Activated CD4-positive, alpha-beta memory T cell treated with anti-CD3 and anti-CD28 coated beads for 36 hours (primary cell): ENCODE measurements at regions not wholly inside any gene's neighbourhood (a gene's known extent, or its start where the extent isn't known, plus 50 kb on each side); places are given as distances from the start of the nearest gene placed in this dataset.
A peak's percentile ranks its signal among the peaks of the same experiment; 100 is the strongest.

Source experiments
- CTCF ChIA-PET: fragments of 350-600 bp; sonication (Branson Sonifier 250); formaldehyde crosslinking; loops from one replicate; lab custom pipeline; 2021; ENCODE audit warnings: antibody characterized with exemption, inconsistent platforms; lab: Charles Lee
- POLR2A ChIA-PET: fragments of 350-600 bp; sonication (Branson Sonifier 250); formaldehyde crosslinking; loops from one replicate; lab custom pipeline; 2021; ENCODE audit warnings: antibody characterized with exemption; lab: Charles Lee
- DNase-seq: peaks from one replicate; pipeline ENCODE4 v3.0.0-alpha.2; 2020
- H3K27ac Mint-ChIP-seq: one replicate; pipeline ENCODE4 v1.8.0; 2021; ENCODE audit warnings: mixed read lengths
- H3K27me3 Mint-ChIP-seq: one replicate; pipeline ENCODE4 v1.8.0; 2021; ENCODE audit warnings: mixed read lengths
- H3K36me3 Mint-ChIP-seq: one replicate; pipeline ENCODE4 v1.8.0; 2021; ENCODE audit warnings: mixed read lengths
- H3K4me1 Mint-ChIP-seq: one replicate; pipeline ENCODE4 v1.8.0; 2021; ENCODE audit warnings: low read depth, mixed read lengths
- H3K4me3 Mint-ChIP-seq: one replicate; pipeline ENCODE4 v1.8.0; 2021; ENCODE audit warnings: mild to moderate bottlenecking, mixed read lengths
- H3K9me3 Mint-ChIP-seq: one replicate; pipeline ENCODE4 v1.8.0; 2021; ENCODE audit warnings: mixed read lengths
- intact Hi-C: fragments of 100-400 bp; cut with micrococcal nuclease; formaldehyde crosslinking; loops from one replicate; pipeline ENCODE4 v1.15.1; 2023

- H3K4me1 Mint-ChIP-seq: peaks cover 33% of the 10 kb centered on the region
- DNase-seq: peak; percentile 72
- H3K9me3 Mint-ChIP-seq: no peaks in the 10 kb centered on the region
- peaks cover 6% of the 10 kb centered on the region for H3K27me3 Mint-ChIP-seq
- ChIA-PET CTCF (interaction anchor here (0.6 to 3.9 kb wide), 54 partner anchors 9 to 338 kb away, joined by 3 to 79 read pairs (median 5); partner anchors contain the start of genes CCDC83 and PICALM), POLR2A (interaction anchor here (0.9 to 1.6 kb wide), 10 partner anchors 8 to 152 kb away, joined by 3 to 8 read pairs (median 4); partner anchors contain the start of gene PICALM)
- H3K4me3 Mint-ChIP-seq: peak overlapping the region; percentile 60
- peak overlapping the region; percentile 64 for H3K27ac Mint-ChIP-seq
- no peaks in the 10 kb centered on the region for H3K36me3 Mint-ChIP-seq
- intact Hi-C loops: loop anchor here (1.0 to 5.0 kb wide), 8 partner anchors 16 to 245 kb away; no protein-coding TSS in a partner anchor
These were observed 51.1 kb upstream of the EED start for GRCh38 chr11:86193297-86194095.

GRCh38 chr11:86192519-86193257, 51.9 kb upstream of the EED start:
- no peaks in the 10 kb centered on the region for H3K36me3 Mint-ChIP-seq
- peak overlapping the region; percentile 64 for H3K27ac Mint-ChIP-seq
- no peak for DNase-seq
- H3K4me1 Mint-ChIP-seq: peaks cover 34% of the 10 kb centered on the region
- H3K27me3 Mint-ChIP-seq: peaks cover 6% of the 10 kb centered on the region
- H3K9me3 Mint-ChIP-seq: no peaks in the 10 kb centered on the region
- H3K4me3 Mint-ChIP-seq: no peak overlapping the region
- ChIA-PET CTCF (interaction anchor here (0.6 to 3.9 kb wide), 37 partner anchors 10 to 338 kb away, joined by 3 to 79 read pairs (median 6); partner anchors contain the start of genes CCDC83 and PICALM), POLR2A (interaction anchor here (1.0 to 1.6 kb wide), 5 partner anchors 16 to 151 kb away, joined by 3 to 8 read pairs (median 5); partner anchors contain the start of gene PICALM)
- intact Hi-C loops: loop anchor here (1.0 to 5.0 kb wide), 8 partner anchors 15 to 244 kb away; no protein-coding TSS in a partner anchor

GRCh38 chr11:86191874-86192273, 52.7 kb upstream of the EED start:
- Mint-ChIP-seq H3K4me1 (peaks cover 32% of the 10 kb centered on the region), H3K27ac (no peak overlapping the region), H3K9me3 (no peaks in the 10 kb centered on the region), H3K4me3 (no peak overlapping the region), H3K27me3 (peaks cover 6% of the 10 kb centered on the region), H3K36me3 (no peaks in the 10 kb centered on the region)
- ChIA-PET CTCF (interaction anchor here (0.6 to 3.9 kb wide), 3 partner anchors 81 to 337 kb away, joined by 3 to 79 read pairs (median 5); partner anchors contain the start of gene CCDC83), POLR2A (no interaction called here)
- intact Hi-C loops: loop anchor here (5.0 kb wide), 2 partner anchors 55 to 75 kb away; no protein-coding TSS in a partner anchor
- no peak for DNase-seq

- DNase-seq: no peak
- Mint-ChIP-seq H3K27ac (no peak overlapping the region), H3K4me1 (peaks cover 20% of the 10 kb centered on the region), H3K27me3 (no peaks in the 10 kb centered on the region), H3K9me3 (no peaks in the 10 kb centered on the region), H3K36me3 (no peaks in the 10 kb centered on the region), H3K4me3 (no peak overlapping the region)
- intact Hi-C loops: no loop called here
- ChIA-PET POLR2A (no interaction called here), CTCF (interaction anchor here (0.6 kb wide), 1 partner anchor 211 kb away, joined by 3 read pairs; no protein-coding TSS in a partner anchor)
These were observed 57.5 kb upstream of the EED start for GRCh38 chr11:86187027-86187426.

- DNase-seq: no peak
- H3K4me3 Mint-ChIP-seq: no peak overlapping the region
- no peaks in the 10 kb centered on the region for H3K9me3 Mint-ChIP-seq
- H3K27me3 Mint-ChIP-seq: no peaks in the 10 kb centered on the region
- H3K4me1 Mint-ChIP-seq: peaks cover 13% of the 10 kb centered on the region
- no peak overlapping the region for H3K27ac Mint-ChIP-seq
- ChIA-PET CTCF (no interaction called here), POLR2A (no interaction called here)
- no peaks in the 10 kb centered on the region for H3K36me3 Mint-ChIP-seq
- intact Hi-C loops: no loop called here
These were observed 58.2 kb upstream of the EED start for GRCh38 chr11:86186386-86186785.

GRCh38 chr11:86185381-86185750, 59.2 kb upstream of the EED start:
- ChIA-PET CTCF (no interaction called here), POLR2A (no interaction called here)
- H3K4me1 Mint-ChIP-seq: peaks cover 13% of the 10 kb centered on the region
- no peaks in the 10 kb centered on the region for H3K9me3 Mint-ChIP-seq
- H3K27me3 Mint-ChIP-seq: no peaks in the 10 kb centered on the region
- DNase-seq: no peak
- intact Hi-C loops: no loop called here
- no peak overlapping the region for H3K4me3 Mint-ChIP-seq
- no peaks in the 10 kb centered on the region for H3K36me3 Mint-ChIP-seq
- H3K27ac Mint-ChIP-seq: no peak overlapping the region

- Mint-ChIP-seq H3K27ac (no peak overlapping the region), H3K9me3 (no peaks in the 10 kb centered on the region), H3K4me3 (no peak overlapping the region), H3K27me3 (no peaks in the 10 kb centered on the region), H3K4me1 (peaks cover 13% of the 10 kb centered on the region), H3K36me3 (no peaks in the 10 kb centered on the region)
- intact Hi-C loops: no loop called here
- POLR2A ChIA-PET: no interaction called here
- CTCF ChIA-PET: interaction anchor here (3.1 kb wide), 1 partner anchor 9 kb away, joined by 17 read pairs; no protein-coding TSS in a partner anchor
- no peak for DNase-seq
These were observed 59.7 kb upstream of the EED start for GRCh38 chr11:86184728-86185380.

GRCh38 chr11:86183694-86184093, 60.9 kb upstream of the EED start:
- POLR2A ChIA-PET: interaction anchor here (1.0 to 1.4 kb wide), 5 partner anchors 9 to 116 kb away, joined by 3 to 4 read pairs (median 3); no protein-coding TSS in a partner anchor
- H3K9me3 Mint-ChIP-seq: no peaks in the 10 kb centered on the region
- H3K27ac Mint-ChIP-seq: no peak overlapping the region
- no peak overlapping the region for H3K4me3 Mint-ChIP-seq
- DNase-seq: peak; percentile 59
- H3K36me3 Mint-ChIP-seq: no peaks in the 10 kb centered on the region
- intact Hi-C loops: no loop called here
- H3K27me3 Mint-ChIP-seq: no peaks in the 10 kb centered on the region
- H3K4me1 Mint-ChIP-seq: peaks cover 9% of the 10 kb centered on the region
- CTCF ChIA-PET: interaction anchor here (0.9 to 3.1 kb wide), 3 partner anchors 10 to 142 kb away, joined by 3 to 17 read pairs (median 5); no protein-coding TSS in a partner anchor

- intact Hi-C loops: no loop called here
- CTCF ChIA-PET: interaction anchor here (0.9 to 3.1 kb wide), 3 partner anchors 11 to 141 kb away, joined by 3 to 17 read pairs (median 5); no protein-coding TSS in a partner anchor
- Mint-ChIP-seq H3K27ac (no peak overlapping the region), H3K27me3 (no peaks in the 10 kb centered on the region), H3K4me1 (peaks cover 9% of the 10 kb centered on the region), H3K4me3 (no peak overlapping the region), H3K36me3 (no peaks in the 10 kb centered on the region), H3K9me3 (no peaks in the 10 kb centered on the region)
- DNase-seq: peak; percentile 84
- POLR2A ChIA-PET: interaction anchor here (0.6 to 1.4 kb wide), 6 partner anchors 9 to 116 kb away, joined by 3 to 5 read pairs (median 4); no protein-coding TSS in a partner anchor
These were observed 61.5 kb upstream of the EED start for GRCh38 chr11:86182976-86183584.

GRCh38 chr11:86181379-86181778, 63.2 kb upstream of the EED start:
- CTCF ChIA-PET: interaction anchor here (3.1 kb wide), 1 partner anchor 12 kb away, joined by 17 read pairs; no protein-coding TSS in a partner anchor
- Mint-ChIP-seq H3K4me3 (no peak overlapping the region), H3K27me3 (no peaks in the 10 kb centered on the region), H3K36me3 (no peaks in the 10 kb centered on the region), H3K27ac (no peak overlapping the region), H3K4me1 (peaks cover 21% of the 10 kb centered on the region), H3K9me3 (no peaks in the 10 kb centered on the region)
- no peak for DNase-seq
- intact Hi-C loops: no loop called here
- POLR2A ChIA-PET: no interaction called here

- H3K4me3 Mint-ChIP-seq: no peak overlapping the region
- H3K9me3 Mint-ChIP-seq: no peaks in the 10 kb centered on the region
- no peak overlapping the region for H3K27ac Mint-ChIP-seq
- intact Hi-C loops: no loop called here
- DNase-seq: no peak
- peaks cover 27% of the 10 kb centered on the region for H3K4me1 Mint-ChIP-seq
- ChIA-PET CTCF (interaction anchor here (1.4 kb wide), 1 partner anchor 13 kb away, joined by 5 read pairs; no protein-coding TSS in a partner anchor), POLR2A (no interaction called here)
- no peaks in the 10 kb centered on the region for H3K36me3 Mint-ChIP-seq
- H3K27me3 Mint-ChIP-seq: no peaks in the 10 kb centered on the region
These were observed 63.7 kb upstream of the EED start for GRCh38 chr11:86180851-86181250.
